ENCODE measurements at regions not wholly inside any gene's neighbourhood (a gene's known extent, or its start where the extent isn't known, plus 50 kb on each side); places are given as distances from the start of the nearest gene placed in this dataset. TPM values are rescaled to one million over a fixed set of nuclear protein-coding genes. Genes with fewer than 3 reads are reported as not detected.
A peak's percentile ranks its signal among the peaks of the same experiment; 100 is the strongest.

- DNase-seq, result no peak
Observed at GRCh38 chr2:104772996-104773395, 80.9 kb upstream of the POU3F3 start.

- DNase-seq, result no peak
Observed at GRCh38 chr2:104774631-104775030, 79.3 kb upstream of the POU3F3 start.

- DNase-seq, result no peak
Observed at GRCh38 chr2:104777721-104778120, 76.2 kb upstream of the POU3F3 start.

- DNase-seq, result no peak
Observed at GRCh38 chr2:104781151-104781550, 72.8 kb upstream of the POU3F3 start.

GRCh38 chr2:104784264-104784663, 69.7 kb upstream of the POU3F3 start:
- no peak for DNase-seq

- no peak for DNase-seq
Observed at GRCh38 chr2:104786204-104786603, 67.7 kb upstream of the POU3F3 start.

- DNase-seq, result no peak
Observed at GRCh38 chr2:104786821-104787220, 67.1 kb upstream of the POU3F3 start.

GRCh38 chr2:104787298-104788065, 66.4 kb upstream of the POU3F3 start:
- no peak for DNase-seq

GRCh38 chr2:104788742-104789455, 65.0 kb upstream of the POU3F3 start:
- DNase-seq, result no peak

- peak; percentile 43 for DNase-seq
Observed at GRCh38 chr2:104790100-104790811, 63.7 kb upstream of the POU3F3 start.

- no peak for DNase-seq
Observed at GRCh38 chr2:104790901-104791495, 62.9 kb upstream of the POU3F3 start.

GRCh38 chr2:104793966-104794365, 59.9 kb upstream of the POU3F3 start:
- no peak for DNase-seq

GRCh38 chr2:104794441-104794840, 59.5 kb upstream of the POU3F3 start:
- no peak for DNase-seq

Small RNA genes in the stretch of these regions (small RNA-seq; reads per million reads assigned to genes)
- gene RF00139 (ENCODE audit: low replicate concordance) (not detected), gene RF02091 (ENCODE audit: low replicate concordance) (not detected)
